Mesendoderm (in vitro differentiated cells): ENCODE measurements at regions not wholly inside any gene's neighbourhood (a gene's known extent, or its start where the extent isn't known, plus 50 kb on each side); places are given as distances from the start of the nearest gene placed in this dataset.

Experiments
- DNase-seq: peaks from one replicate; pipeline ENCODE4 v3.0.0; 2013
- H2AK5ac ChIP-seq: 2 replicates; pipeline ENCODE4 v1.6.1; 2013; ENCODE audit warnings: low read length, inconsistent platforms
- H2BK120ac ChIP-seq: 2 replicates; pipeline ENCODE4 v1.6.1; 2013; ENCODE audit warnings: low read depth, mild to moderate bottlenecking, low read length, moderate library complexity, mixed read lengths
- H2BK15ac ChIP-seq: replicated peaks from 2 replicates; pipeline ENCODE4 v1.6.1; 2013; ENCODE audit warnings: low read depth, mild to moderate bottlenecking, moderate library complexity
- H2BK5ac ChIP-seq: 2 replicates; pipeline ENCODE4 v1.6.1; 2013; ENCODE audit warnings: low read length, inconsistent platforms
- H3K18ac ChIP-seq: 2 replicates; pipeline ENCODE4 v1.6.1; 2013; ENCODE audit warnings: mild to moderate bottlenecking, low read length, mixed read lengths
- H3K23ac ChIP-seq: one replicate; pipeline ENCODE4 v1.6.1; 2013; ENCODE audit warnings: low read length
- H3K27ac ChIP-seq: 2 replicates; pipeline ENCODE4 v1.5.1; 2013; ENCODE audit warnings: low read depth, mild to moderate bottlenecking, inconsistent platforms, low read length, moderate library complexity
- H3K27me3 ChIP-seq: 2 replicates; pipeline ENCODE4 v1.6.1; 2013; ENCODE audit warnings: low read length, control low read depth, mild to moderate bottlenecking, inconsistent platforms; ENCODE audit not compliant: insufficient read depth, poor library complexity
- H3K36me3 ChIP-seq: 2 replicates; pipeline ENCODE4 v1.6.1; 2013; ENCODE audit warnings: low read length, inconsistent platforms; ENCODE audit not compliant: control insufficient read depth, insufficient read depth
- H3K4ac ChIP-seq: one replicate; pipeline ENCODE4 v1.6.1; 2013; ENCODE audit warnings: low read depth, mild to moderate bottlenecking, low read length, moderate library complexity
- H3K4me1 ChIP-seq: 2 replicates; pipeline ENCODE4 v1.6.1; 2013; ENCODE audit warnings: low read depth, low read length, inconsistent platforms; ENCODE audit not compliant: control insufficient read depth
- H3K4me2 ChIP-seq: 2 replicates; pipeline ENCODE4 v1.6.1; 2013; ENCODE audit warnings: low read length
- H3K4me3 ChIP-seq: 2 replicates; pipeline ENCODE4 v1.5.1; 2013; ENCODE audit warnings: mild to moderate bottlenecking, low read length
- H3K56ac ChIP-seq: one replicate; pipeline ENCODE4 v1.6.1; 2013; ENCODE audit warnings: low read length
- H3K79me1 ChIP-seq: 2 replicates; pipeline ENCODE4 v1.6.1; 2013; ENCODE audit warnings: low read length, inconsistent platforms
- H3K79me2 ChIP-seq: 2 replicates; pipeline ENCODE4 v1.6.1; 2013; ENCODE audit warnings: mild to moderate bottlenecking, low read length; ENCODE audit not compliant: control insufficient read depth, insufficient read depth
- H3K9ac ChIP-seq: 2 replicates; pipeline ENCODE4 v1.6.1; 2013; ENCODE audit warnings: low read length, inconsistent platforms
- H4K5ac ChIP-seq: one replicate; pipeline ENCODE4 v1.6.1; 2013; ENCODE audit warnings: low read length
- H4K8ac ChIP-seq: one replicate; pipeline ENCODE4 v1.6.1; 2013; ENCODE audit warnings: low read depth, mild to moderate bottlenecking, control low read depth, low read length, moderate library complexity
- WGBS: extraction: QIAGEN DNeasy Blood & Tissue Kit; methylation state at CpG from one replicate; pipeline ENCODE4 v1.1.7; 2013; ENCODE audit warnings: low lambda C conversion rate, missing lambda C conversion rate; ENCODE audit not compliant: insufficient coverage; ENCODE audit errors: extremely low coverage; 5-methylcytosine and 5-hydroxymethylcytosine counted together

- no peak overlapping the region for H3K27ac ChIP-seq
- no peaks in the 10 kb centered on the region for H3K4me1 ChIP-seq
- no peaks in the 10 kb centered on the region for H3K27me3 ChIP-seq
- no peak overlapping the region for H3K4me3 ChIP-seq
- no peak overlapping the region for H2BK5ac ChIP-seq
- no peak overlapping the region for H2AK5ac ChIP-seq
- no peak overlapping the region for H3K4me2 ChIP-seq
- no CpG with 5 or more reads among the region's 2 CpGs for WGBS
- H4K5ac ChIP-seq = no peak overlapping the region
- no peaks in the 10 kb centered on the region for H3K36me3 ChIP-seq
- H3K9ac ChIP-seq = no peak overlapping the region
- H3K4ac ChIP-seq = no peak overlapping the region
- no peak overlapping the region for H3K18ac ChIP-seq
- H4K8ac ChIP-seq = no peak overlapping the region
- no peaks in the 10 kb centered on the region for H3K79me2 ChIP-seq
- H3K23ac ChIP-seq = no peak overlapping the region
- no peaks in the 10 kb centered on the region for H3K79me1 ChIP-seq
- H2BK120ac ChIP-seq = no peak overlapping the region
- no peak overlapping the region for H3K56ac ChIP-seq
- no peak overlapping the region for H2BK15ac ChIP-seq
- no peak for DNase-seq
Measured at GRCh38 chr4:84003046-84003445, 467.1 kb downstream of the GPAT3 start.

- H4K5ac ChIP-seq = no peak overlapping the region
- no peaks in the 10 kb centered on the region for H3K27me3 ChIP-seq
- H3K18ac ChIP-seq = no peak overlapping the region
- H3K27ac ChIP-seq = no peak overlapping the region
- H2AK5ac ChIP-seq = no peak overlapping the region
- H3K36me3 ChIP-seq = no peaks in the 10 kb centered on the region
- WGBS = no CpG with 5 or more reads among the region's 2 CpGs
- H3K56ac ChIP-seq = no peak overlapping the region
- H3K79me2 ChIP-seq = no peaks in the 10 kb centered on the region
- H3K4me2 ChIP-seq = no peak overlapping the region
- DNase-seq = no peak
- H2BK120ac ChIP-seq = no peak overlapping the region
- no peak overlapping the region for H3K4me3 ChIP-seq
- H3K9ac ChIP-seq = no peak overlapping the region
- H2BK15ac ChIP-seq = no peak overlapping the region
- no peak overlapping the region for H3K23ac ChIP-seq
- H4K8ac ChIP-seq = no peak overlapping the region
- H3K4me1 ChIP-seq = no peaks in the 10 kb centered on the region
- H3K4ac ChIP-seq = no peak overlapping the region
- no peaks in the 10 kb centered on the region for H3K79me1 ChIP-seq
- H2BK5ac ChIP-seq = no peak overlapping the region
Measured at GRCh38 chr4:84001876-84002569, 466.1 kb downstream of the GPAT3 start.

GRCh38 chr4:83996254-83996653, 460.3 kb downstream of the GPAT3 start:
- Histone ChIP-seq H3K18ac (no peak overlapping the region), H3K36me3 (no peaks in the 10 kb centered on the region), H3K4ac (no peak overlapping the region), H3K4me2 (no peak overlapping the region), H2BK5ac (no peak overlapping the region), H3K27me3 (no peaks in the 10 kb centered on the region), H2BK15ac (no peak overlapping the region), H3K79me2 (no peaks in the 10 kb centered on the region), H3K56ac (no peak overlapping the region), H3K4me3 (no peak overlapping the region), H3K79me1 (no peaks in the 10 kb centered on the region), H4K8ac (no peak overlapping the region), H3K23ac (no peak overlapping the region), H3K9ac (no peak overlapping the region), H2BK120ac (no peak overlapping the region), H4K5ac (no peak overlapping the region), H3K27ac (no peak overlapping the region), H2AK5ac (no peak overlapping the region), H3K4me1 (no peaks in the 10 kb centered on the region)
- DNase-seq = no peak
- no CpG with 5 or more reads among the region's 3 CpGs for WGBS

- peak; percentile 76 for DNase-seq
- no peak overlapping the region for H3K4me3 ChIP-seq
- no peak overlapping the region for H2BK120ac ChIP-seq
- no peak overlapping the region for H2BK15ac ChIP-seq
- H3K56ac ChIP-seq = no peak overlapping the region
- H3K9ac ChIP-seq = no peak overlapping the region
- no peaks in the 10 kb centered on the region for H3K27me3 ChIP-seq
- H4K5ac ChIP-seq = no peak overlapping the region
- H3K79me1 ChIP-seq = no peaks in the 10 kb centered on the region
- no peak overlapping the region for H3K4me2 ChIP-seq
- no CpG with 5 or more reads among the region's 7 CpGs for WGBS
- no peaks in the 10 kb centered on the region for H3K79me2 ChIP-seq
- H3K23ac ChIP-seq = no peak overlapping the region
- H3K36me3 ChIP-seq = no peaks in the 10 kb centered on the region
- H2AK5ac ChIP-seq = no peak overlapping the region
- no peak overlapping the region for H4K8ac ChIP-seq
- H2BK5ac ChIP-seq = no peak overlapping the region
- no peak overlapping the region for H3K27ac ChIP-seq
- no peak overlapping the region for H3K4ac ChIP-seq
- no peaks in the 10 kb centered on the region for H3K4me1 ChIP-seq
- H3K18ac ChIP-seq = no peak overlapping the region
Measured at GRCh38 chr4:83993774-83994173, 457.9 kb downstream of the GPAT3 start.

GRCh38 chr4:83989835-83990234, 453.9 kb downstream of the GPAT3 start:
- Histone ChIP-seq H3K79me1 (no peaks in the 10 kb centered on the region), H3K4me2 (no peak overlapping the region), H3K27ac (no peak overlapping the region), H2BK5ac (no peak overlapping the region), H3K4me1 (no peaks in the 10 kb centered on the region), H3K79me2 (no peaks in the 10 kb centered on the region), H2BK120ac (no peak overlapping the region), H2AK5ac (no peak overlapping the region), H3K36me3 (no peaks in the 10 kb centered on the region), H3K9ac (no peak overlapping the region), H3K4ac (no peak overlapping the region), H4K5ac (no peak overlapping the region), H3K23ac (no peak overlapping the region), H3K4me3 (no peak overlapping the region), H4K8ac (no peak overlapping the region), H3K27me3 (no peaks in the 10 kb centered on the region), H3K18ac (no peak overlapping the region), H2BK15ac (no peak overlapping the region), H3K56ac (no peak overlapping the region)
- no peak for DNase-seq
- WGBS = no CpG with 5 or more reads among the region's 7 CpGs

- H3K27me3 ChIP-seq = no peaks in the 10 kb centered on the region
- H3K36me3 ChIP-seq = no peaks in the 10 kb centered on the region
- no peak overlapping the region for H3K27ac ChIP-seq
- H2AK5ac ChIP-seq = no peak overlapping the region
- no peak overlapping the region for H2BK120ac ChIP-seq
- H3K4ac ChIP-seq = no peak overlapping the region
- H3K79me1 ChIP-seq = no peaks in the 10 kb centered on the region
- H4K5ac ChIP-seq = no peak overlapping the region
- H3K56ac ChIP-seq = no peak overlapping the region
- no peaks in the 10 kb centered on the region for H3K4me1 ChIP-seq
- H3K4me3 ChIP-seq = no peak overlapping the region
- H3K9ac ChIP-seq = no peak overlapping the region
- DNase-seq = no peak
- WGBS = no CpG with 5 or more reads among the region's 4 CpGs
- no peak overlapping the region for H3K4me2 ChIP-seq
- no peak overlapping the region for H3K18ac ChIP-seq
- H2BK5ac ChIP-seq = no peak overlapping the region
- H3K23ac ChIP-seq = no peak overlapping the region
- H3K79me2 ChIP-seq = no peaks in the 10 kb centered on the region
- no peak overlapping the region for H2BK15ac ChIP-seq
- H4K8ac ChIP-seq = no peak overlapping the region
Measured at GRCh38 chr4:83981156-83981555, 445.2 kb downstream of the GPAT3 start.
